GM21360 (cell line): ENCODE measurements at regions not wholly inside any gene's neighbourhood (a gene's known extent, or its start where the extent isn't known, plus 50 kb on each side); places are given as distances from the start of the nearest gene placed in this dataset.
"Not testable (repeated sequence)": the region's sequence is repeated elsewhere in the genome, so short reads cannot be mapped to it uniquely, and the experiment has no call there.

ENCODE experiments used
- ATAC-seq: cut with Tn5 transposase; IDR thresholded peaks from one replicate; pipeline ENCODE4 v1.9.1; 2021; ENCODE audit warnings: mild to moderate bottlenecking, moderate library complexity; ENCODE audit not compliant: unreplicated experiment

DNA sequence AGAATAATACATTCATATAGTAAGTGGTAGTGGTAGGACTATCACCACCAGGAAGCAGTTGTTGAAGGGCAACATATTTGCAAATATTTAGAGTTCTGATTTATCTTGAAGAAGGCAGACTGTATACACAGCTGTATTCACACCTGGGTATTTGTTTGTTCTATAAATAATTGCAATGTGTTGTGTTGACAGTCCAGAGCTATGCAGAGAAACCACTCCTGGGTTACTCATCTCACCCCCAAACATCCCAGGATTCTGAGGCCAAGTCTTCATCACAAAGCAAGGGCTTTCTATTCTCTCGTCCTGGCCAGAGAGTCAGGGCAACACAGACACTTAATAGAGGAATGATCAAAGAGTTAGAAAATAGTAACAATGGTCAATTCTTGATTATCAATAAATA lies 102.1 kb upstream of the FAT3 start:
- ATAC-seq, result no peak

DNA sequence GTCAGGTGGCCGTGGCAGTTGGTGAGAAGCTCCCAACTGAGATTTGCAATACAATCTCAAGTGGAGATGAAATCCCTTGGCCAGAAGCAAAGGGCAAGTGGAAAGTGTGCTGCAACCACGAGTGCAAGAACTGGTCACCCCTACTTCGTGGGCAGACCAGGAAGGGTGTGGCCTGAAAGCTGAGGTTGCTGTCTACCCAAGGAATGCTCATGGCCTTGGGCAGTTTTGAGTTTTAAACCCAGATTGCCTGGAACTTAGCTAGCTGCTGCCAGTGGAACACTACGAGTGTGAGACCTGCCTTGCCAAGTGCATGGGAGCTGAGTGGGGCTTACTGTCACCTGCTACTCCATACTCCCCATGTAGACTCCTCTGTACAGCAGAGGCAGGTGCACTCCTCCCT lies 113.3 kb upstream of the FAT3 start:
- no peak for ATAC-seq

DNA sequence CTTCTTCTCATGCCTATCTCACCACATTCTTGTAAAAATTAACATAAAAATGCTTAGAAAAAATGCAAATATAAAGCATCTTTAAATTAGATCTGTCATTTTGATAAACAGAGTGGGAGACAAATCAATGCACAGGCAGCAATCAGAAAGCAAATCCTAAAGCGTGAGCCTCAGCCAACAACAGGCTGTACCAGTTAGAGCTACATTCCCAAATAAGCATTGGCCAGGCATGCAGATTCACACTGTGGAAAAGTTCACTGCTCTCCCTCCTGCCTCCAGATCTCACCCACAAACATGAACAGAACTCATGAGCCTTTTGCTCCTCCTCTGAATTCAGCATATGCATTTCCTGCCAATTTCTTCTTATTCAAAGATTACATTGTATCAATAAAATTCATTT lies 115.2 kb upstream of the FAT3 start:
- ATAC-seq, result no peak

DNA sequence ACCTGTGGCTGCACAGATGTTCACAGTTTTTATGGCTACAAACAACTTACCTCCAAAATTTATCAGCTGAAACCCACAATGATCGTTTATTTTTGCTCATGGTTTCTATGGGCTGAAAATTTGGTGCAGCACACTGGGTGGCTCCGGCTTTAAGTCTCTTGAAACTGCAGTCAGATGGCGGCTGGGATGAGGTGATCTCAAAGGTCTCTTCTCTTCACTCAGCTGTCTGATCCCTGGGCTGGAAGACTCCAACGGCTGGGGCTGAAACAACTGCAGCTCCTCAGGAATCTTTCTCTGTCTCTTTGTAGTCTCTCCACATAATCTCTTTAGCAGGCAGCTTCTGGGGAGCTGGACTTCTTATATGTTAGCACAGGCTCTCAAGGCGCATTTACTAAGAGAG lies 117.3 kb upstream of the FAT3 start:
- no peak for ATAC-seq

DNA sequence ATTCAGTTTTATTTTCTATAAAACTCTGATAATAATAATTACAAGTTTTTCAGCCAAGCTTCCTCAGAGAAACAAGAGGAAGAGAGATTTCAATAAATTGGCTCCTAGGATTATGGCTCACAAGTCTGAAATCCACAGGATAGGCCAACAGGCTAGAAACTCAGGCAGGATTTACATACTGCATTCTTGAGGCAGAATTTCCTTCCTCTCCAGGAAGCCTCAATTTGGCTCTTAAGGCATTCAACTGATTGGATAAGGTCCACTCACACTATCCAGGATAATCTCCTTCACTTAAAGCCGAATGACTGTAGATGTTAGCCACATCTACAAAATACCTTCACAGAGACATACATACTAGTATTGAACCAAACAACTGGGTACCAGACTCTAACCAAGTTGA lies 120.3 kb upstream of the FAT3 start:
- ATAC-seq, result no peak

DNA sequence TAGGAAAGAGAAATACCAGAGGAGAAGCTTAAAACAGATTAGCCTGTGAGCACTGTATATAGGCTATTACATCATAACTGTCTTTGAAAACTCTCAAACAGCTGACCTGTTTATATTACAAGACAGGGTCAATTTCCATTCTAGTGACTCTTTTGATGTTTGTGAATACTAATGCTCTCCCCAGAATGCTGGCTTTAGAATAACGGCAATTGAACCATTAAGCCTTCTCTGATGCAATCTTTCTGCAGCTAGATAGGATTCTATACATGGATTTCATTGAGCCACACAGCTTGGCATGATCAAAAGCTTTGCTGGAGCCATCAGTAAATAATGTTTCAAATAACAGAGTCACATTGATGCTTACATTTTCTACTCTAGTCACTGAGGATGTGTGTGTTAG lies 122.7 kb upstream of the FAT3 start:
- no peak for ATAC-seq

DNA sequence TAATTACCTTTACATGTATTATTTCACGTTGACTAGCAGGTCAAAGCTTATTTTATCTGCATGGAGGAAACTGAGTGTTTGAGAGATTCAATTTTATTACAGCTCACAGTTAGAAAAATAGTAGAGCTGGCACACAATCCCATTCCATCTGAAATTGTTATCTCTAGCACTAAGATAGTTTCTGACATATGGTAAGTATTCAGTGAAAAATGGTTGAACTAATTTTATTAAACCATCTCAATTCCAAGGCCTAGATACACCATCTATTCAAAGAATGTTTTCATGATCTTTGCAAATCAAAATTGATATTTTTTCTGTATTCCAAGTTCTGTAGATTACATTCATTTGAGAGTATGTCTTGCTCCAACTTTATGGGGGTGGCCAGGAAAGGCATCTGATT lies 125.4 kb upstream of the FAT3 start:
- no peak for ATAC-seq

DNA sequence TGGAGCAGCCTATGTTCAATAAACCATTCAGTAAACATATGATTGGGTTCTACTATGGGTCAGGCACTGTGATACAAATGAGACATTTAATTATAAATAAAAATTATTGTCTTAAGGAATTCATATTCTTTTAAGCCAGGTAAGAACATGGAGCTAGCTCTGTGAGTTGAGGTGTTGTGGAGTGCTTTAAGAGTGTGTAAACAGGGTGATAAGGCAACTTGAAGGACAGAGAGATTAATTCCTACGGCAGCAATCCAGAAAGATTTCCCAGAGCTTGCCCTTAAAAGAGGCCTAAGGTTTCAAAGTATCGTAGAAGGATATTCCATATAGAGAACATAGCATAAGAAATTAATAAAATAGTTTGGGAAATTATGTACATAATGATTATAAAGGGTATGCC lies 126.4 kb upstream of the FAT3 start:
- ATAC-seq, result no peak

DNA sequence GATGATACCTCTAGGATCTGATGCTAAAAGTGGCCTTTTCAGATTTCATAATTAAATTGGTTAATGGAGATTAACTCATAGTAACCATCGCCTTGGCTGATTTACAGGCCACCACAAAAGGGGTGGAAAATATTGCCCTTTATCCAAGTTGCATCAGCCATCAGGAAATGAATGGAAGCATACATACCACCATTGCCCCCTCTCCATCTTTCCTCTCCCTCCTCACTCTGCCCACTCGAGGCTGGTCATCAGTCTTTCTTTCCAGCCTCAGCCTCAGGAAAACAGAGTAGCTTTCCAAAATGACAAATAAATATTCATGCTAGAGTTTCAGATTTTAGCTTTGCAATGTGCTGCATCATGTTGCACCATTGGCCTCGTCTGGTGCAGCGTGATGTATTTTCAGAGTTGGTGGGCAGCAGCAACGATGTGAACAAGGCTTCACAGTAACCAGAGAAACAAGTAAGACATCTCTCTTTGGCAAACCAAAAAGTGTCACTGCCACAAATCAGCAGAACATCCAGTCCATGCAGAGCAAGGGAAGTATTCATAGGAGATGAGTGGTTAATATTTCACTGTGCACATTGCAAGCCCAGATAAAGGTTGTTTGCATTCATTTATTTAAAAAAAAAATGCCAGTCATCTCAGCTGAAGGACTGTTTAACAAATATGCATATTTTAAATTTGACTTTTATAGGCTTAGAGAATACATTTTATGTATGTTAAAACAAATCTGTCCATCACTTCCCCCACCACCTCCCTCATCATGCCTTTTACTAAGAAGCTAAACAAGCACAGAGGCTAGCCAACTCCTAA lies 136.7 kb upstream of the FAT3 start:
- no peak for ATAC-seq

DNA sequence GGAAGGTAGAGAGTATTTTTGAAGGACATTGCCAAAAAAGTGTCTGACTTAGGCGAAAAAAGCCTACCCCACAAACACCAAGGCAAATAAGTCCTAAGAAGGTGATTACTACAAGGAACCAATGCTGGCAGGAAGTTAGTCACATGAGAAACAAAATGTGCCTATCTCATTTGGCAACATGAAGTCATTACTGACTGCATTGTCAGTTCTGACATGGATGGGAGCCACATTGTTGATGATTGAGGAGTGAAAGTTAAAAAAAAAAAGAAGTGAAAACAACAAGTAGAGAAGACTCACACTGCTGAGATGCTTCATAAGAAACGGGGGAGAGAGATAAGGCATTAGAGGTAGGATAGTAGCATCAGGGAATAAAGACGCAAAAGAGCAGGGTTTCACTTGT lies 141.5 kb upstream of the FAT3 start:
- ATAC-seq, result no peak

DNA sequence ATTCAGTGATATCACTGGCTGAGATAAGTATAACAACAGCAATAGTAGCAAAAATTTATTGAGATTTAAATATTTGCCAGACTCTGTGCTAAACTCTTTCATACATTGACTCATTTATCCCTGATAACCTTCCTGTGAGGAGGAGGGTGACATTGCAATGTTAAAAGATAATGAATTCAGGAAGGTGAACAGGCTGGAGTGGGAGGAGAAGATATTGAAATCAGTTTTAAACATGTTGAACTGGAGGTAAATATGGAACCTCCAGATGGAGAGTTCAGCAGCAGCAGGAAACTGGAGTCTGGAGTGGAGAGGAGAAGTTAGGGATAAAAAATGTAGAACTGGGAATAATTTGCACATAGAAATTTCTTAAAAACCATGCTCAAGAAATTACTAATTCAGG lies 142.0 kb upstream of the FAT3 start:
- ATAC-seq, result no peak

DNA sequence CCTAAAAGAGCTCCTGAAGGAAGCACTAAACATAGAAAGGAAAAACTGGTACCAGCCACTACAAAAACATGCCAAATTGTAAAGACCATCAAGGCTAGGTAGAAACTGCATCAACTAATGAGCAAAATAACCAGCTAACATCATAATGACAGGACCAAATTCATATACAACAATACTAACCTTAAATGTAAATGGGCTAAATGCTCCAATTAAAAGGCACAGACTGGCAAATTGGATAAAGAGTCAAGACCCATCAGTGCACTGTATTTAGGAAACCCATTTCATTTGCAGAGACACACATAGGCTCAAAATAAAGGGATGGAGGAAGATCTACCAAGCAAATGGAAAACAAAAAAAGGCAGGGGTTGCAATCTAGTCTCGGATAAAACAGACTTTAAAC lies 150.1 kb upstream of the FAT3 start:
- not testable (repeated sequence) for ATAC-seq

DNA sequence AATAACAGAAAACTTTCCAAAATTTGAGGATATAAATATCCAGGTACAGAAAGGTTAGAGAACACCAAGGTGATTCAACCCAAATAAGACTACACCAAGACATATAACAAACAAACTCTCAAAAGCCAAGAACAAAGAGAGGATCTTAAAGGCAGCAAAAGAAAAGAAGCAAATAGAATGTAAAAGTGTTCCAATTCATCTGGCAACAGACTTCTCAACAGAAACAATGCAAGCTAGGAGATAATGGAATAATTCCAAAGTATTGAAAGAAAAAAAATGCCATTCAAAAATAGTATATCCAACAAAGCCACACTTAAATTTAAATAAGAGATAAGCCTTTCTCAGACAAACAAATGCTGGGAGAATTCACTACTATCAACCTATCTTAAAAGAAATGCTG lies 153.0 kb upstream of the FAT3 start:
- no peak for ATAC-seq

DNA sequence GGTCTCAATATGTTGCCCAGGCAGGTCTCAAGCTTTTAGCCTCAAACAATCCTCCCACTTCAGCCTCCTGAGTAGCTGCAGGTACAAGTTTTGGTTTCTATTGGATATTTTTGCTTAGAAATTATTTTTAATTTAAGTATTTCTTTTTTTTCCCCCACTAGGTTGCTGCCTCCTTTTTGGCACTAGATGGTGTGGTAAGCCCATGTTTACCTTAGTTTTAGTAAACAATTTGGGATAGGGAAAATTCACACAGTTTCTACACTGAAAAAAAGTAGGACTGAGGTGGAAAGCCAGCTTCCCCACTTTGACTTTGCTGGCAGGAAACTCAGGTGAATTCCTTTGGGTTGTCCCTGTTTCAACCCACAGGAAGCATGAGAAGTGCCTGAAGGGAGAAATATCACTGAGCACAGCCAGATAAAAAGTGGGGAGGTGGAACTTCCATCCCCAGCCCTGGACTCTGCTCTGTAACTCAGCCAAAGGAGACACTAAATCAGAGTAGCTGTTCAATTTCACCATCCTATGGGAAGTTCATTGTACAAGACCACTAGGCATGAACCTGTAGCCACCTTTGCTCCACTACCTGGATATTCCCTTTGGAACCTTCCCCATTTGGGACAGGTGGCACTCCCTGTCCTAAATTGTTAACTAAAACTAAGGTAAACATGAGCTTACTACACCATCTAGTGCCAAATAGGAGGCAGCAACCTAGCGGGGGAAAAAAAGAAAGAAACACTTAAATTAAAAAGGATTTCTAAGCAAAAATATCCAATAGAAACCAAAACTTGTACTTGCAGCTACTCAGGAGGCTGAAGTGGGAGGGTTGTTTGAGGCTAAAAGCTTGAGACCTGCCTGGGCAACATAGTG lies 154.4 kb upstream of the FAT3 start:
- ATAC-seq, result no peak

DNA sequence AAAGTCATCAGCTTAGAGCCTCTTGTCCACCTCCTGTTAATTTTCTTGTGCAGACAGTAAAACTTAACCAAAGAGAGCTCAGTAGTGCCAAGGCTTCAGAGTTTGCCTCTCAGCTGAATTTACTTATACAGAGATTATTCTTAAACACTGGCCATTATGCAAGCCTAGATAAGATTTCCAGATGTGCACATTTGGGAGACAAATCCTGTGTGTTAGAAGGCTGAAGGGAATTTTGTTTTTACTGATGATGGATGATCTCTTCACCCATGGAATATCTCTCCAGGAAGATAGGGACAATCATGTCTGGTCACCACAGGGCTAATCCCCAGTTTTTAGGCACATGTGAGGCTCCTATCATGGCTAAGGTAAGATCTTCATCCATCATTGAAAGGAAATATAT lies 157.6 kb upstream of the FAT3 start:
- ATAC-seq, result no peak

DNA sequence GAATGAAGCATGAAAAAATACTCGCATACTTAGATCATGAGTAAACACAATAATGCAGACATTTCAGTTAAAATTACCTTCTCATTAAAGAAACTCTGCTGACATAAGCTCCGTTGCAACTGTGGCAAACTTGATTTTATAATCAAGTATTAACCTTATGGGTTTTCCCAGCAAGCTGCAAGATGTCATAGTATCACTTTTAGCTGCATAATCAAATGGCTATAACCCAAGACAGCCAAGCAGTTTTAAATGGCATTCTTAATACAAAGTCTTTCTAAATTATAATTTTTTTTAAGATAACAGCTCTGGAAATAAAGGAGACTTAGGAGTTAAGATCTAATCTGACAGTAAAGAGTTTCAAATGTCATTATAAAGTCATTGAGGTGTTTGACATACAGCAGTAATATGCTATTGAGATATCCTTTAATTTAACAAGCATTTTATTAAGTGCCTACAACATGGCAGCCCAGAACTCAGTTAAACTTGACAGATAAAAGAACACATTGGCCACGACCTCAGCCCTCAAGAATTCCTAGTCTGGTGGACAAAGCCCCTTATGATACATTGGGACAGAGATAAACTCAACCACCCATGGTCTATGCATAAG lies 163.1 kb upstream of the FAT3 start:
- ATAC-seq, result no peak

DNA sequence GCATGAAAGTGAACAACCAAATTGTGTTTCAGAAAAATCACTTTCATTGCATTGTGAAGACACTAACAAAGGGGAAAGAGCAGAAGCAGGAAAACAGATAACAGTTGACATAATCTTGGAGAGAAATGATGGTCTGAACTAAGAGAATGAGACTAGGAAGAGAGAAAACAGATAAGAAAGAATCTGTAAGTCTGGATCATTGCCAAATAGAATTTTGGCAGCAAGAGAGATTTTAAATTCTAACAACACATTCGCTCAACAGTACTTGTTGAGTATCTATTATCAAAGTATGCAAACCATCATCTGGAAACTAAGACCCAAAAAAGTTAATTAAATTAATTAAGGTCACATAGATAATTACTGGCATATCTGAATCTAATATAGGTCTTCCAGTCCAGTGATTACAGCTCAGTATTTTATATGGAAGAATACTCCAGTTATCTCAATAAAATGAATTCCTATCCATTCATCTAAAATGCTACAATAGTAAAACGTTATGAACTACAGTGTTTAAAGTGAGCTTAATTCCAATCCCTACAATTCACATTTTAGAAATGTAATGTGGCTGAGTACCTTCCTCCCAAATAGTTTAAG lies 166.7 kb upstream of the FAT3 start:
- no peak for ATAC-seq

DNA sequence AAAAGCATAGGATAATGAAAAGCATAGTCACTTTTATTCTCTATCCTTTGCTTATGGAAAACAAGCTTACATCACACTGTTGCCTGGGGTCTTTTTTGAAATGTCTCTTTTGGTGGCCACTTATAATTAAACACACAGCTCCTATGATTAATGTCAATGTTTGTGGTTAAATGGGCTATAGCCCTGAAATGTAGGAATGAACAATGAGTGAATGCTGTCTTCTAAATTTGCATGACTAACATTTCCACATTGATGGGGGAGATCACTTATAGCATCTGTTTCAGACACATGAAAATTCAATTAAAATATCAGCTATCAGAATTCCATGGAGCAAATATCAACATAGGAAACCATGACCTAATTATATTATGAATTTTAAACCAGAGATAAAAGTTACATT lies 171.4 kb upstream of the FAT3 start:
- no peak for ATAC-seq

DNA sequence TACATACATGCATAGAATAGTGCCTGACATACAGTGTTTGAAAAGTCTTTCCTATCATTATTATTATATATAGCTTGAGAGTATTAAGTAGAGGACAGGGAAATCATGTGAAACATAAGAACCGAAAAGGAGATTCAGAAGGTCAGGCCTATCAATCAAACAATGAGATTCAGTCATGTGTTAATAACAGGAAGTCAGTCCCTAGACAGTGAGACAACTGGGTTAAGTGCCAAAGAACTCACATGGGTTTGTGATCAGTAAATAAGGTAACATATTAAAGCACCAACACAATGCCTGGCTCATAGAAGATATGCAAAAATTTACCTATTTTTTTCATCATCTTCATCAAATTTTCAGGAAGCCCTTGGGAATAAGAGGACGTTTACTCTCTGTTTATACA lies 174.3 kb upstream of the FAT3 start:
- no peak for ATAC-seq

DNA sequence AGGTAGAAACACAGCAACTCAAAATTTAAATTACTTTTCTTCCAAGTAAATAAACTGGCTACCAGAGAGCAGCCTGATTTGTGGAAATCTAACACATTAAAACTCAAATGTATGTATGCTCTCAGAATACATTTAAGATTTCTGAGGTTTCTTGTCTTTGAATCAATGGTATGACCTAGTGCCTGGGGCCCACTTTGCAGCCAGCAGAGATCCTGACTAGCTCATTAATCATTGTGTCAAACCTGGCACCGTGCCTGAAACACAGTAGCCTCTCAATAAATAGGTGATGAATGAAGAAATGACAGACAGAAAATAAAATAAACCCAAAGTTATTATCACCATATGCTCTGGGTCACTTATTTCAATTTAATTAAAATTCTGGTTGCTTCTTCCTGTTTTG lies 176.2 kb upstream of the FAT3 start:
- ATAC-seq, result no peak

DNA sequence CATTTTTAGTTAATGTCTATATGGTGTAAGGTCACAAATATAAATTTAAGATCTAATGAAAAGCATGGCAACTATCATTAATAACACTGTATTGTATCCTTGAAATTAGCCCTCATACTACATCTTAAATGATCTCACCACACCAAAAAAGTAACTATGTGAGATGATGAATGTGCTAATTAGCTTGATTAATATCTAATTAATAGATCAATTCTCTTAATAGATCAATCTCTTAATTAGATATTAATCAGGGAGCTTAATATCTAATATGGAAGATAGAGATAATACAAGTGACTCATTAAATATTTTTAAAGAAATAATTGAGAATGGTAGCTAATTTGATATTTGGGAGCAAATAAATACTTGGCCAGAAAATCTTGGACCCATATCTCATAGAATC lies 178.5 kb upstream of the FAT3 start:
- no peak for ATAC-seq

DNA sequence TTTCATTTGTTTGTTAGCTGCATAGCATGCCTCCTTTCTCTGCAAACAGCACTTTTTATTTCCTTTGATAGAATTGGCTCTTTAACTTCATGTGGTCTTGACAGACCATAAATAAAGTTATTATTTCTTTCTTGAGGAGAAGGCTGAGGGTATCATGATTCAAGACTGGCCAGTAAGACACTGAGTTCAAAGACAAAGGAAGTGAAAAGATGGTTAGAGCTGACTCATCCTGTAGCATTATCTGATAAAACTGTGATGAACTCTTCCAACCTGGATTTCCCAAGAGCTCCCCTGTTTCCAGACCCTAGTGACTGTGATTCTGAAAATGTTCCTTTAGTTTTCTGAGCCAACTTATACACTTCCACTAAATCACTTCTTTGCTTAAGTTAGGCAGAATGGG lies 179.3 kb upstream of the FAT3 start:
- ATAC-seq, result no peak
